HL-60 (cell line): ENCODE measurements at regions not wholly inside any gene's neighbourhood (a gene's known extent, or its start where the extent isn't known, plus 50 kb on each side); places are given as distances from the start of the nearest gene placed in this dataset.

Source experiments
- DNase-seq, 2 experiments: peaks; one replicate each; pipeline ENCODE4 v3.0.0-alpha.2; 2010 to 2020; ENCODE audit warnings: low read depth in 1 of 2, low spot score in 1 of 2
- H3K27ac ChIP-seq: fragments of 250-450 bp; sonication (Bioruptor Pico); replicated peaks from 2 replicates; pipeline ENCODE4 v1.5.1; 2020; ENCODE audit warnings: mild to moderate bottlenecking, moderate library complexity
- H3K27me3 ChIP-seq: fragments of 250-450 bp; sonication (Bioruptor Pico); 2 replicates; pipeline ENCODE4 v1.5.1; 2021; ENCODE audit warnings: mild to moderate bottlenecking, moderate library complexity; ENCODE audit not compliant: insufficient read depth, poor library complexity, severe bottlenecking
- H3K4me3 ChIP-seq: replicated peaks from 2 replicates; pipeline ENCODE4 v1.5.1; 2011; ENCODE audit warnings: mild to moderate bottlenecking, control low read depth, low read length; ENCODE audit not compliant: insufficient read depth
- GABPA ChIP-seq: IDR thresholded peaks from 2 replicates; pipeline ENCODE4 v1.6.1; 2012; ENCODE audit warnings: low read depth
- POLR2AphosphoS5 ChIP-seq: IDR thresholded peaks from 2 replicates; pipeline ENCODE4 v1.6.1; 2012; ENCODE audit warnings: low read depth
- SPI1 ChIP-seq: IDR thresholded peaks from 2 replicates; pipeline ENCODE4 v1.6.1; 2012; ENCODE audit warnings: low read depth, mild to moderate bottlenecking, borderline replicate concordance
- TF ChIP-seq, protein P1 (sequence below): IDR thresholded peaks from 2 replicates; pipeline ENCODE4 v1.6.1; 2012; ENCODE audit warnings: low read depth; ENCODE audit not compliant: insufficient replicate concordance
- TF ChIP-seq, protein P2 (sequence below): IDR thresholded peaks from one replicate; pipeline ENCODE4 v1.5.1; 2011; ENCODE audit warnings: low read length, control low read depth, inconsistent platforms; ENCODE audit not compliant: insufficient read depth

DNA sequence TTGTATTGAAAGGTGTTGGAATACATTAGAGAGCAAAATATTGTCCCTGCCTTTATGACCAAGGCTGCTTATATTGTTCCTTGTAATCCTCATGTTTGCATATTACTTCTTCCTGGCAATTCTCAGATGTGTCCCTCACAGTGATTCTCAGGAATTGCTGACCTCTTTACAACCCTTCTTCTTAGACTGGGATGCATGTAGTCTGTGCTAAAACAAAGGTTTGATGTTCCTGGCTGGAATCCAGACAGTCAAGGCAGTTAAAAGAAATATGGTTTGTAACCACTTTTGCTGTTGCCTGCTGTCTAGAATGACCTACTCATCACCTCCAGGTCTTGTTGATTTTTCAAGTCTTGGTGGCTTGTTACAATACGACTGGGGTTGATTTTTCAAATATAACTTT lies 367.6 kb downstream of the HGF start:
- TF ChIP-seq POLR2AphosphoS5 (no peak), GABPA (no peak), SPI1 (no peak)
- TF ChIP-seq, protein P1, sequence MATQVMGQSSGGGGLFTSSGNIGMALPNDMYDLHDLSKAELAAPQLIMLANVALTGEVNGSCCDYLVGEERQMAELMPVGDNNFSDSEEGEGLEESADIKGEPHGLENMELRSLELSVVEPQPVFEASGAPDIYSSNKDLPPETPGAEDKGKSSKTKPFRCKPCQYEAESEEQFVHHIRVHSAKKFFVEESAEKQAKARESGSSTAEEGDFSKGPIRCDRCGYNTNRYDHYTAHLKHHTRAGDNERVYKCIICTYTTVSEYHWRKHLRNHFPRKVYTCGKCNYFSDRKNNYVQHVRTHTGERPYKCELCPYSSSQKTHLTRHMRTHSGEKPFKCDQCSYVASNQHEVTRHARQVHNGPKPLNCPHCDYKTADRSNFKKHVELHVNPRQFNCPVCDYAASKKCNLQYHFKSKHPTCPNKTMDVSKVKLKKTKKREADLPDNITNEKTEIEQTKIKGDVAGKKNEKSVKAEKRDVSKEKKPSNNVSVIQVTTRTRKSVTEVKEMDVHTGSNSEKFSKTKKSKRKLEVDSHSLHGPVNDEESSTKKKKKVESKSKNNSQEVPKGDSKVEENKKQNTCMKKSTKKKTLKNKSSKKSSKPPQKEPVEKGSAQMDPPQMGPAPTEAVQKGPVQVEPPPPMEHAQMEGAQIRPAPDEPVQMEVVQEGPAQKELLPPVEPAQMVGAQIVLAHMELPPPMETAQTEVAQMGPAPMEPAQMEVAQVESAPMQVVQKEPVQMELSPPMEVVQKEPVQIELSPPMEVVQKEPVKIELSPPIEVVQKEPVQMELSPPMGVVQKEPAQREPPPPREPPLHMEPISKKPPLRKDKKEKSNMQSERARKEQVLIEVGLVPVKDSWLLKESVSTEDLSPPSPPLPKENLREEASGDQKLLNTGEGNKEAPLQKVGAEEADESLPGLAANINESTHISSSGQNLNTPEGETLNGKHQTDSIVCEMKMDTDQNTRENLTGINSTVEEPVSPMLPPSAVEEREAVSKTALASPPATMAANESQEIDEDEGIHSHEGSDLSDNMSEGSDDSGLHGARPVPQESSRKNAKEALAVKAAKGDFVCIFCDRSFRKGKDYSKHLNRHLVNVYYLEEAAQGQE, result no peak
- TF ChIP-seq, protein P2, sequence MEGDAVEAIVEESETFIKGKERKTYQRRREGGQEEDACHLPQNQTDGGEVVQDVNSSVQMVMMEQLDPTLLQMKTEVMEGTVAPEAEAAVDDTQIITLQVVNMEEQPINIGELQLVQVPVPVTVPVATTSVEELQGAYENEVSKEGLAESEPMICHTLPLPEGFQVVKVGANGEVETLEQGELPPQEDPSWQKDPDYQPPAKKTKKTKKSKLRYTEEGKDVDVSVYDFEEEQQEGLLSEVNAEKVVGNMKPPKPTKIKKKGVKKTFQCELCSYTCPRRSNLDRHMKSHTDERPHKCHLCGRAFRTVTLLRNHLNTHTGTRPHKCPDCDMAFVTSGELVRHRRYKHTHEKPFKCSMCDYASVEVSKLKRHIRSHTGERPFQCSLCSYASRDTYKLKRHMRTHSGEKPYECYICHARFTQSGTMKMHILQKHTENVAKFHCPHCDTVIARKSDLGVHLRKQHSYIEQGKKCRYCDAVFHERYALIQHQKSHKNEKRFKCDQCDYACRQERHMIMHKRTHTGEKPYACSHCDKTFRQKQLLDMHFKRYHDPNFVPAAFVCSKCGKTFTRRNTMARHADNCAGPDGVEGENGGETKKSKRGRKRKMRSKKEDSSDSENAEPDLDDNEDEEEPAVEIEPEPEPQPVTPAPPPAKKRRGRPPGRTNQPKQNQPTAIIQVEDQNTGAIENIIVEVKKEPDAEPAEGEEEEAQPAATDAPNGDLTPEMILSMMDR, result no peak
- no peak for DNase-seq
- no peak overlapping the region for H3K27ac ChIP-seq

DNA sequence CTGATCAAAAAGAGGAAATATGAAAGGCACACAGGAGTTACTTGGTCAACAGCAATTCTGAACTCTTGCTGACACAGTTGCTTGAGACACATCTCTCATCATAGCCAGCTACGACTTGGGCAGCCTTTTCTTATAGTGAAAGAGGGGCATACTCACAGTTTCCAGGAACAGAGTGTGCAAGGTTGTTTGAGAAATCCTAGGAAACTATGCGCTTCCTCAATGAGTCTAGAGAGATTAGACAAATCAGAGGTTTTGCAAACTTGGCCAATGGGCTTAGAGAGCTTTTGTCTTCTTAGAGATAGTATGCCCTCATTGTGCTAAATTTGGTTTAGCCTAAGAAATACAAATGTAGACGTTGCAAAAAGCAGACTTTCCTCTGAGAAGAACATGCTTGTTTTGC lies 370.4 kb downstream of the HGF start:
- Histone ChIP-seq H3K27ac (no peak overlapping the region), H3K4me3 (no peak overlapping the region), H3K27me3 (peaks cover 2% of the 10 kb centered on the region)
- TF ChIP-seq GABPA (no peak), SPI1 (no peak), POLR2AphosphoS5 (no peak)
- TF ChIP-seq, protein P1, result no peak
- TF ChIP-seq, protein P2, result no peak
- DNase-seq, result no peak

More for the DNA sequence above, 367.6 kb downstream of the HGF start:
- no peak overlapping the region for H3K4me3 ChIP-seq
- peaks cover 2% of the 10 kb centered on the region for H3K27me3 ChIP-seq

DNA sequence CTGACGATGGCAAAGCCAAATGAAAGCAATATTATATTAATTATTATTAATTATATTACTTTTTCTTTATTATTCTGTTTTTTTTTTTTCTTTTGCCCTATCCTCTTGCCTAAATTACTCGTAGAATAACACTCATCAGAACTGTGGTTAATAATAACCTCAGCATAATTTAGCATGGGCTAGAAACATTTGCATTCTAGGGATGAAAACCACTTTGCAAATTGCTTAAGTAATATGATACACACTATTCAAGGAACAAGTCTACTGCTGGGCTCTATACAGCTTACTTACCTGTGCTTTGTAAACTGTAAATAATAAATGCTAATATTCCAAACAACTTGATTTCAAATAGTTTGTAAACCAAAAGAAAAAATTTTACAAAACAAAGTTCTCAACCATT lies 375.8 kb downstream of the HGF start:
- TF ChIP-seq, protein P1, result no peak
- no peak for TF ChIP-seq GABPA
- TF ChIP-seq SPI1, result no peak
- TF ChIP-seq, protein P2, result no peak
- no peak for TF ChIP-seq POLR2AphosphoS5
- Histone ChIP-seq H3K27me3 (peaks cover 2% of the 10 kb centered on the region), H3K4me3 (no peak overlapping the region), H3K27ac (no peak overlapping the region)
- no peak for DNase-seq
